ENCODE measurements at regions not wholly inside any gene's neighbourhood (a gene's known extent, or its start where the extent isn't known, plus 50 kb on each side); places are given as distances from the start of the nearest gene placed in this dataset.

DNA sequence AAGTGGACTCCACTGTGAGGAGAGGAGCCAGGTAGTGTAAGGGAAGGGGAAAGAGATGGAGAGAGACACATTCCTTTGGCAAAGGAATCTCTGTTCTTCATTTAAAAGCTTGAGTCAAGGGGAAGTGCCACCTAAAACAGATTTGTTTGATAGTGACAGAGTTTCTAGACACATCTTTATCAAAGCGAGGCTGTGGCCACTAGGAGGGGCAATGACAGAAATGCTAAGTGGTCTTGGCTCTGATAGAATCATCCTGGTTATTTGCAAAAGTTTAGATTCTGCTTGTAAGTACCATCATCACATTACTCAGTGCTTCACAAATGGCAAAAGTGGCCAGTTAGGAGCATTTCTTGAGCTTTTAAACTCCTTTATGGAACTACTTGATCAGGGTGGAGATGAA, 261.4 kb downstream of the CNTN3 start:
- H3K4me3 ChIP-seq (ENCODE audit: low read depth, low read length), result no peak overlapping the region
- TF ChIP-seq, protein P1, sequence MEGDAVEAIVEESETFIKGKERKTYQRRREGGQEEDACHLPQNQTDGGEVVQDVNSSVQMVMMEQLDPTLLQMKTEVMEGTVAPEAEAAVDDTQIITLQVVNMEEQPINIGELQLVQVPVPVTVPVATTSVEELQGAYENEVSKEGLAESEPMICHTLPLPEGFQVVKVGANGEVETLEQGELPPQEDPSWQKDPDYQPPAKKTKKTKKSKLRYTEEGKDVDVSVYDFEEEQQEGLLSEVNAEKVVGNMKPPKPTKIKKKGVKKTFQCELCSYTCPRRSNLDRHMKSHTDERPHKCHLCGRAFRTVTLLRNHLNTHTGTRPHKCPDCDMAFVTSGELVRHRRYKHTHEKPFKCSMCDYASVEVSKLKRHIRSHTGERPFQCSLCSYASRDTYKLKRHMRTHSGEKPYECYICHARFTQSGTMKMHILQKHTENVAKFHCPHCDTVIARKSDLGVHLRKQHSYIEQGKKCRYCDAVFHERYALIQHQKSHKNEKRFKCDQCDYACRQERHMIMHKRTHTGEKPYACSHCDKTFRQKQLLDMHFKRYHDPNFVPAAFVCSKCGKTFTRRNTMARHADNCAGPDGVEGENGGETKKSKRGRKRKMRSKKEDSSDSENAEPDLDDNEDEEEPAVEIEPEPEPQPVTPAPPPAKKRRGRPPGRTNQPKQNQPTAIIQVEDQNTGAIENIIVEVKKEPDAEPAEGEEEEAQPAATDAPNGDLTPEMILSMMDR (IDR thresholded peaks at IDR 0.05; ENCODE audit: insufficient read depth, low read depth, low read length, missing control alignments), result no peak
- no peak for DNase-seq (ENCODE audit: low read depth)

DNA sequence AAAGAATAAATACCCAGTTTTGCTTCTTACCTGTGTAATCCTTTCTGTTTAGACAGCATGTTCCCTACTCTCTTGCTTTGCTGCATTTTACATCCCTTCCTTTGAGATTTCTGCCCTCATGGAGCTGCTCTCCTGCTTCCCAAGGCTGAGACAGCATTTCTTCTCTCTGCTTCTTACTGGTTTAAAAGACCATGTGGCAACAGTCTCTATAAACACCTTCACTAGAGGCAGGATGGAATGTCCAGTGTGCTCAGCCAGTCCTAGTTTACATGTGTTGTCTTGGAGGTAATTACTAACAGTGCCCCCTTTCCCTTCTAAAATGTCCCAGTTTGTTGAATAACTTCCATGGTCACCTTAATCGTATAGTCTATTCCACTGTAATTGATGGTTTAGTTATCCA, 262.3 kb downstream of the CNTN3 start:
- H3K4me3 ChIP-seq (ENCODE audit: low read depth, low read length), result no peak overlapping the region
- no peak for DNase-seq (ENCODE audit: low read depth)
- TF ChIP-seq, protein P1 (IDR thresholded peaks at IDR 0.05; ENCODE audit: insufficient read depth, low read depth, low read length, missing control alignments), result no peak

DNA sequence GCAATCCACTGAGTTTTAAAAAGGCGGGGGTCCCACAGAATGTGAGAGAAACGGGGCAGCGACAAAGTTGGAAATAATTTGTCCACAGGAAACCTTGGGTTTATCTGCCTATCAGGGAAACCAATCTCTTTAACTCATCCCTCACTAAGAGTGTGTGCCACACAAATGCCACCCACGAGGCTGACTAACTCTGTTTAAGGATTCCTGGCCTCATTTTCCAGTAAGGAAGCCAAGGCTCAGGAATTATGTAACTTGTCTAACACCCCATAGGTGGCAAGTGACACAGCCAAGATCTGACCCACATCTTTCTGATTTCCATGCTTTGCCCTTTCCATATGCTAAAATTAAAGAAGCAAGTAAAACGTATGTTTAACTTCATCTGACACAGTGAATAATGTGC, 263.2 kb downstream of the CNTN3 start:
- no peak overlapping the region for H3K4me3 ChIP-seq (ENCODE audit: low read depth, low read length)
- TF ChIP-seq, protein P1 (IDR thresholded peaks at IDR 0.05; ENCODE audit: insufficient read depth, low read depth, low read length, missing control alignments), result no peak
- DNase-seq (ENCODE audit: low read depth), result no peak

DNA sequence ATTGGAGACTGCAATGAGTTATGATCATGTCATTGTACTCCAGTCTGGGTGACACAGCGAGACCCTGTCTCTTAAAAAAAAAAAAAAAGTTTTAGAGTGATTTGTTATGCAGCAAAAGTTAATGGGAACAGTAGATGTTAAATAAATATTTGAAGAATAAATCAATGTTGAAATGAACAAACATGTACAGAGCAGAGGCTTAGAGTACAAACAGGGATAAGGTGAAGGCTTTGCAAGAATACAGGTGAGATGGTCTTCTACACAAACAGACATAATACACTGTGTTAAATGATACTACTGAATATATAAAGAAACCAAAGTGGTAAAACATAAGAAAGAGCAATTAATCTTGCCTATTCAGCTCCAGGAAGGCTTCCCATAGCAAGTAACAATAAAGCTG, 265.4 kb downstream of the CNTN3 start:
- DNase-seq (ENCODE audit: low read depth), result no peak
- TF ChIP-seq, protein P1 (IDR thresholded peaks at IDR 0.05; ENCODE audit: insufficient read depth, low read depth, low read length, missing control alignments), result no peak
- no peak overlapping the region for H3K4me3 ChIP-seq (ENCODE audit: low read depth, low read length)

DNA sequence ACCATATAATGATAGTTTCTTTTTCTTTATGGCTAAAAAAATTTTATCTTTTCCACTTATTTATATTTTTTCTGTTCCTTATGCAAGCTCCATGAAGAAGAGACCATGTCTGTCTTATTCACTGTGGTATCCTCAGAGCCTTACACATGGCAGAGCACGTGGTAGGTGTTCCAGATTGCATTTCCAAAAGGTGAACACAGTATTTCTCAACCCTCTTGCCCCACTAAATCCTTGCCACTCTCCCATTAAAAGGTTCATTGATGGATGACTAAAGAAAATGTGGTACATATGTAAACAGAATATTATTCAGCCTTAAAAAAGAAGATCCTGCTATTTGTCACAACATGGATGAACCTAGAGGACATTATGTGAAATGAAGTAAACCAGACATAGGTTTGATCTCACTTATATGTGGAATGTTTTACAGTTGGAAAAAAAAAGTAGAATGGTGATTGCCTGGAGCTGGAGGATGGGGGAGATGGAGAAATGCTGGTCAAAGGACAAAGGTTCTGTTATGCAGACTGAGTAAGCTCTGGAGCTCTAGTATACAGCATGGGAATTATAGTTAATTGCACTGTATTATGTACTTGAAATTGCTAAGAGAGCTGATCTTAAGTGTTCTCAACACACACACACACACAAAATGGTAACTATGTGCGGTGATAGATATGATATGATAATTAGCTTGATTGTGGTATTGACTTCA, 266.7 kb downstream of the CNTN3 start:
- TF ChIP-seq, protein P1 (IDR thresholded peaks at IDR 0.05; ENCODE audit: insufficient read depth, low read depth, low read length, missing control alignments), result no peak
- H3K4me3 ChIP-seq (ENCODE audit: low read depth, low read length), result no peak overlapping the region
- no peak for DNase-seq (ENCODE audit: low read depth)

DNA sequence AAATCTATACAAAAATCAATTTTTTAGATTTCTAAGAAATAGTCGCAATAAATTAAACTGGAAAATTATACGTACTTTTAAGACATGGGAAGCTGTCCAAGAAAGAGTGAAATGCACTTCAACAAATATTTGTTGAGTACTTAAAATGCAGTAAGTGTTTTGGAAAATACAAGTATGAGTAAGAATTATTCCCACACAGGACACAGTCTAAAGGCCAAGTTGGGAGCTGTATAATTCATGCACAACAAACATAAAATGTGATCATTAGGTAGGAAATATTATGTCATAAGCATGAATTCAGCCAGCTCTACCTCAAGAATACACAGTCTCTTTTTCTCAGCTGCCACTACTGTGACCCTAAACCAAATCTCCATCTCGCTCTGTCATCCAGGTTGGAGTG, 267.6 kb downstream of the CNTN3 start:
- DNase-seq (ENCODE audit: low read depth), result no peak
- TF ChIP-seq, protein P1 (IDR thresholded peaks at IDR 0.05; ENCODE audit: insufficient read depth, low read depth, low read length, missing control alignments), result no peak
- no peak overlapping the region for H3K4me3 ChIP-seq (ENCODE audit: low read depth, low read length)

DNA sequence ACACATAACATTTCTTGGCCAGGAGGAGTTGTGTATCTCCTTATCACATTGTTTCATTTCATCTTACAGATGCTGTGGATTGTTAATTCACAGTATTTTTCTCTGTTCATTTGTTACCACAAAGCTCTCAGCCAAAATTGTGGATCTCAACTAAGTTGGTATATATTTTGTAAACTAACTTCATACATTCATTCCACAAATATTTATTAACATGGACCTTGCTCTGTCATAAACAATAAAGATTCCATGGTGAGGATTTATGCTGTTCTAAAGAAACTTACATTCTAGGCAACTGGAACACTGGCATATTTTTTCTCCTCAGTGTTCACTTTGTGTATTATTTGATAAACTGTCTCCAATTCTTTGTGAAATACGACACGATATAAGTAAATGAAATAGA, 268.8 kb downstream of the CNTN3 start:
- no peak overlapping the region for H3K4me3 ChIP-seq (ENCODE audit: low read depth, low read length)
- TF ChIP-seq, protein P1 (IDR thresholded peaks at IDR 0.05; ENCODE audit: insufficient read depth, low read depth, low read length, missing control alignments), result no peak
- no peak for DNase-seq (ENCODE audit: low read depth)
